Right cardiac atrium (tissue), 5 donors: ENCODE measurements at regions not wholly inside any gene's neighbourhood (a gene's known extent, or its start where the extent isn't known, plus 50 kb on each side); places are given as distances from the start of the nearest gene placed in this dataset.

Experiments
- ATAC-seq, 2 donors: fragments of 200-7000 bp; cut with Tn5 transposase; one replicate each; pipeline versions ENCODE4 v1.8.0 to v1.9.1; 2020; ENCODE audit warnings: moderate library complexity in 2 of 2, mild to moderate bottlenecking in 1 of 2
- DNase-seq, 3 donors: peaks; one replicate each; pipeline ENCODE4 v3.0.0-alpha.2; 2020
- H3K27ac ChIP-seq: one replicate; pipeline ENCODE4 v1.5.1; 2013; ENCODE audit warnings: mild to moderate bottlenecking, low read length, control low read depth, moderate library complexity
- H3K27me3 ChIP-seq: one replicate; pipeline ENCODE4 v1.6.1; 2013; ENCODE audit not compliant: control insufficient read depth, insufficient read depth
- H3K4me1 ChIP-seq: one replicate; pipeline ENCODE4 v1.6.1; 2013; ENCODE audit warnings: low read length; ENCODE audit not compliant: control insufficient read depth, insufficient read depth
- H3K4me3 ChIP-seq: one replicate; pipeline ENCODE4 v1.5.1; 2013; ENCODE audit warnings: low read length, control low read depth
- H3K9me3 ChIP-seq: one replicate; pipeline ENCODE4 v1.6.1; 2013; ENCODE audit warnings: low read length; ENCODE audit not compliant: control insufficient read depth
- WGBS: extraction: QIAGEN DNeasy Blood & Tissue Kit; methylation state at CpG from one replicate; pipeline ENCODE4 v1.1.7; 2013; 5-methylcytosine and 5-hydroxymethylcytosine counted together
- intact Hi-C, 4 donors: fragments of 100-400 bp; cut with DNase I; formaldehyde crosslinking; loops; one replicate each; pipeline versions ENCODE4 v1.11.0 to v1.14.0; 2022 to 2023
- donor health status: healthy with polysubstance abuse.
- donor health status: DM: no; HTN: yes; CAD: no.
- donor health status: DM: no; HTN: no; CAD: no.
- donor health status: DM: no; HTN: yes; CAD: no; lungs with severe emphysema.
- donor health status: DM: yes; HTN: yes; CAD: no.

- Histone ChIP-seq H3K9me3 (no peaks in the 10 kb centered on the region), H3K4me1 (peaks cover 10% of the 10 kb centered on the region), H3K27me3 (no peaks in the 10 kb centered on the region), H3K4me3 (no peak overlapping the region), H3K27ac (no peak overlapping the region)
- 86% methylated on average over 9 of the region's 9 CpGs for WGBS
- intact Hi-C loops: no loop called here
- DNase-seq (no peak), ATAC-seq (no peak)
Measured at GRCh38 chr6:11427091-11427722, 110.3 kb upstream of the TMEM170B start.

- Histone ChIP-seq H3K27ac (no peak overlapping the region), H3K27me3 (no peaks in the 10 kb centered on the region), H3K4me3 (no peak overlapping the region), H3K4me1 (peaks cover 10% of the 10 kb centered on the region), H3K9me3 (no peaks in the 10 kb centered on the region)
- DNase-seq (no peak), ATAC-seq (no peak)
- 81% methylated on average over 2 of the region's 2 CpGs for WGBS
- intact Hi-C loops: no loop called here
Measured at GRCh38 chr6:11426571-11426970, 111.0 kb upstream of the TMEM170B start.

GRCh38 chr6:11425876-11426275, 111.7 kb upstream of the TMEM170B start:
- WGBS: 87% methylated on average over 1 of the region's 1 CpG
- intact Hi-C loops: no loop called here
- no peak for ATAC-seq

DNA sequence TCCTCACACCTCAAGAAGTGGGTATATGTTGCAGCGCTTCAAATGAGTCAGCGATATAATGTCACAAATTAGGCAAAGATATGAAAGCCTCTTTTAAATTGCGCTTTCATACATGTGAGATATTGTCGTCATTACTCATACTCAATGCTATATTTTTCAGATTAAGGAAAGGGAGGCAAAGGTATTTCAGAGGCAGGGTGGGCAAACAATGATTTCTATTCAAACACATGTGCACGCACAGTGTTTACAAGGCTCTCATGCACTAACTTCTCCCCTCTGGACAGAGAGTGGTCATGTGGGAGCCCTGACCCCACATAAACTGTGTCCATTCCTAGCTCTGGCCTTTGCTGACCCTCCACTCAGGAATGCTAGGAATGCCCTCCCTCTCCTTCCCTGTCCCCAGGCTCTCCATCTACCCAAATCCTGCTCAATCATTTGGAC, 112.1 kb upstream of the TMEM170B start:
- intact Hi-C loops: no loop called here
- Histone ChIP-seq H3K4me1 (peaks cover 10% of the 10 kb centered on the region), H3K4me3 (no peak overlapping the region), H3K9me3 (no peaks in the 10 kb centered on the region), H3K27ac (no peak overlapping the region), H3K27me3 (no peaks in the 10 kb centered on the region)
- ATAC-seq (no peak), DNase-seq (no peak)
- WGBS: 90% methylated on average over 5 of the region's 5 CpGs

More at GRCh38 chr6:11425876-11426275, 111.7 kb upstream of the TMEM170B start:
- H3K4me1 ChIP-seq: peaks cover 10% of the 10 kb centered on the region
- H3K27ac ChIP-seq: no peak overlapping the region
- no peak for DNase-seq
- no peaks in the 10 kb centered on the region for H3K9me3 ChIP-seq
- H3K27me3 ChIP-seq: no peaks in the 10 kb centered on the region
- H3K4me3 ChIP-seq: no peak overlapping the region

DNA sequence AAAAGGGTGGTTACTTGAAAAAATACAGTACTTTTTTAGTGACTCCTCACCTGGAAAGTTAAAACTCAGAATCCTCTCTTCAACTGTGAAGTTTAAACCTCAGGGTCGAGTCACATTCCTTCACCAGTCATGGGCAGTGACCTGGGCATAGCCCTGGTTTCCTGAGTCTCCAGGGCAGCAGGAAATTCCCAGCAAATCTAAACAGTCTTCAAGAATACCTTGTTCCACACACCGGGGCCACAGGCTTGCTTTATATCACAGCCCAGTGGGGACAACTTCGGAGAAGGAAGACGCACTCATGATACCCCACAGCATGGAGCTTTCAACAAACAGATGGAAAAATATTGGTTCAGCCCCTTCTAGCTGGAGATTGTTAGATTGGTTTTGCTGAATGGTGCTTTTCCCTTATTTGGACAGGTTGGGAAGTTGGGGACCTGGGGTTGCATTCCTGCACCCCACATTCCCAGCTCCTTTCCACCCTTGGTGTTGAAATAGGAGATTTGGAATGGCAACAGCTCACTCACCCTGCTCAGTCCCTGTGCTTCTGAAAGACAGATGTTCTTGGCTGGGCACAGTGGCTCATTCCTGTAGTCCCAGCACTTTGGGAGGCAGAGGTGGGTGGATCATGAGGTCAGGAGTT, 113.0 kb upstream of the TMEM170B start:
- Histone ChIP-seq H3K27me3 (no peaks in the 10 kb centered on the region), H3K9me3 (no peaks in the 10 kb centered on the region), H3K4me1 (peaks cover 10% of the 10 kb centered on the region), H3K27ac (no peak overlapping the region), H3K4me3 (no peak overlapping the region)
- intact Hi-C loops: no loop called here
- 66% methylated on average over 4 of the region's 4 CpGs for WGBS
- no peak for DNase-seq
- peak in 1 of 2 donors; percentile 32 for ATAC-seq

DNA sequence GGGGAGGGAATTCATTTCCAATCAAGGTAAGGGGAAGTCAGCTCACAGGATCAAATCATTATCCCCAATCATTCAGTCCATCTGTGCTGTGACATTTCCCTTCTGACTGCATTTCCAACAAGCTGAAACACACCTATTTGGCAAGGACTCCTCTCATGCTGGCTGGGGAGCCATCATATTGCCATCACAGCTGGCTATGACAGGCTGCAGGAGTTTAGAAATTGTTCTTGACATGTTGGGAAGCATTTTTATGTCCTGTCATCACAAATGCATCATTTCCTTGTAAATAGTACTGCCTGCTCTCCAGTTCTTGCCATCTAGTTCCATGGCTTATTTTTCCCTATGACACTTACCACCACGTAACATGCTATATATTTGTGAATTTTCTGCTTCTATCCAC, 113.9 kb upstream of the TMEM170B start:
- no peak overlapping the region for H3K27ac ChIP-seq
- no peak overlapping the region for H3K4me3 ChIP-seq
- no peak for ATAC-seq
- peaks cover 9% of the 10 kb centered on the region for H3K4me1 ChIP-seq
- intact Hi-C loops: no loop called here
- H3K27me3 ChIP-seq: no peaks in the 10 kb centered on the region
- 90% methylated on average over 1 of the region's 1 CpG for WGBS
- no peak for DNase-seq
- no peaks in the 10 kb centered on the region for H3K9me3 ChIP-seq

GRCh38 chr6:11423072-11423471, 114.5 kb upstream of the TMEM170B start:
- no peaks in the 10 kb centered on the region for H3K27me3 ChIP-seq
- H3K4me1 ChIP-seq: peaks cover 4% of the 10 kb centered on the region
- 81% methylated on average over 1 of the region's 1 CpG for WGBS
- DNase-seq (no peak), ATAC-seq (no peak)
- intact Hi-C loops: no loop called here
- no peaks in the 10 kb centered on the region for H3K9me3 ChIP-seq
- H3K4me3 ChIP-seq: no peak overlapping the region
- no peak overlapping the region for H3K27ac ChIP-seq

- ATAC-seq (peak; percentile 11 to 33), DNase-seq (no peak)
- intact Hi-C loops: no loop called here
- Histone ChIP-seq H3K4me3 (no peak overlapping the region), H3K9me3 (no peaks in the 10 kb centered on the region), H3K27me3 (no peaks in the 10 kb centered on the region), H3K4me1 (peaks cover 3% of the 10 kb centered on the region), H3K27ac (no peak overlapping the region)
Measured at GRCh38 chr6:11419763-11420453, 117.6 kb upstream of the TMEM170B start.

GRCh38 chr6:11418290-11418905, 119.2 kb upstream of the TMEM170B start:
- intact Hi-C loops: no loop called here

DNA sequence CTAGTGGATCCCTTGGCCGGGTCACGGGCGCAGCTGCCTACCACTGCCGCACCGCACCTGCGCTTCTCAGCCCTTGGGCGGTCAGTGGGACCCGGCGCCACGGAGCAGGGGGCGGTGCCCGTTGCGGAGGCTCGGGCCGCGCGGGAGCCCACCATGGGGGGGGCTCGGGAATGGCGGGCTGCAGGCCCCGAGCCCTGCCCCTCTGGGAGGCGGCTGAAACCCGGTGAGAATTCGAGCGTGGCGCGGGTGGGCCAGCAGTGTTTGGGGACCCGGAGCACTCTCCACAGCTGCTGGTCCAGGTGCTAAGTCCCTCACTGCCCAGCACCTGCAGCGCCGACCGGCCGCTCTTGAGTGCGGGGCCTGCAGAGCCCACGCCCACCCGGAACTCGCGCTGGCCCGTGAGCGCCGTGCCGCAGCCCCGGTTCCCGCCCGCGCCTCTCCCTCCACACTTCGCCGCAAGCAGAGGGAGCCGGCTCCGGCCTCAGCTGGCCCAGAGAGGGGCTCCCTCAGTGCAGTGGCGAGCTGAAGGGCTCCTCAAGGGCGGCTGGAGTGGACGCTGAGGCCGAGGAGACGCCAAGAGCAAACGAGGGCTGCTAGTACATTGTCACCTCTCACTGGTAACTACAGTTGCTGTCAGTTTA, 120.5 kb upstream of the TMEM170B start:
- ATAC-seq (peak in 1 of 2 donors; percentile 22), DNase-seq (peak in 1 of 3 donors; percentile 36)
- Histone ChIP-seq H3K4me1 (no peaks in the 10 kb centered on the region), H3K4me3 (no peak overlapping the region), H3K27ac (no peak overlapping the region), H3K9me3 (no peaks in the 10 kb centered on the region), H3K27me3 (no peaks in the 10 kb centered on the region)
- intact Hi-C loops: no loop called here
- WGBS: 94% methylated on average over 54 of the region's 54 CpGs

More at GRCh38 chr6:11418290-11418905, 119.2 kb upstream of the TMEM170B start:
- H3K27ac ChIP-seq: no peak overlapping the region
- 65% methylated on average over 2 of the region's 2 CpGs for WGBS
- no peak for DNase-seq
- no peaks in the 10 kb centered on the region for H3K27me3 ChIP-seq
- ATAC-seq: no peak
- no peaks in the 10 kb centered on the region for H3K4me1 ChIP-seq
- H3K4me3 ChIP-seq: no peak overlapping the region
- H3K9me3 ChIP-seq: no peaks in the 10 kb centered on the region
